Activated T-helper 1 cell treated with anti-CD3 and anti-CD28 coated beads, Interleukin-12 subunit alpha, Interleukin-12 subunit beta, Interleukin-2, Interleukin-4 antibody, amounts not matched to agents 30 ng/mL and 10 ng/mL and 1 ng/mL, durations not matched to agents 14 hours and 24 hours and 36 hours (primary cell): ENCODE measurements at regions not wholly inside any gene's neighbourhood (a gene's known extent, or its start where the extent isn't known, plus 50 kb on each side); places are given as distances from the start of the nearest gene placed in this dataset.

Source experiments
- DNase-seq: peaks from one replicate; pipeline ENCODE4 v3.0.0; 2021; ENCODE audit warnings: low spot score
- H3K27ac Mint-ChIP-seq: one replicate; pipeline ENCODE4 v1.8.0; 2021; ENCODE audit warnings: mild to moderate bottlenecking, mixed read lengths
- H3K27me3 Mint-ChIP-seq: one replicate; pipeline ENCODE4 v1.8.0; 2022; ENCODE audit warnings: mild to moderate bottlenecking, moderate library complexity, mixed read lengths; ENCODE audit not compliant: insufficient read depth
- H3K36me3 Mint-ChIP-seq: one replicate; pipeline ENCODE4 v1.8.0; 2021; ENCODE audit warnings: low read depth, mixed read lengths
- H3K4me1 Mint-ChIP-seq: one replicate; pipeline ENCODE4 v1.8.0; 2021; ENCODE audit warnings: low read depth, mixed read lengths
- H3K4me3 Mint-ChIP-seq: one replicate; pipeline ENCODE4 v1.8.0; 2021; ENCODE audit warnings: mild to moderate bottlenecking, moderate library complexity, mixed read lengths
- H3K9me3 Mint-ChIP-seq: one replicate; pipeline ENCODE4 v1.8.0; 2021; ENCODE audit warnings: mixed read lengths
- intact Hi-C: fragments of 100-400 bp; cut with micrococcal nuclease; formaldehyde crosslinking; loops from one replicate; pipeline ENCODE4 v1.15.1; 2024

GRCh38 chr1:195804547-195804946, 803.7 kb downstream of the KCNT2 start:
- no peaks in the 10 kb centered on the region for H3K27me3 Mint-ChIP-seq
- intact Hi-C loops, result no loop called here
- H3K27ac Mint-ChIP-seq, result no peak overlapping the region
- H3K9me3 Mint-ChIP-seq, result no peaks in the 10 kb centered on the region
- H3K4me1 Mint-ChIP-seq, result no peaks in the 10 kb centered on the region
- no peaks in the 10 kb centered on the region for H3K36me3 Mint-ChIP-seq
- H3K4me3 Mint-ChIP-seq, result no peak overlapping the region
- DNase-seq, result no peak

GRCh38 chr1:195799016-195799415, 809.2 kb downstream of the KCNT2 start:
- Mint-ChIP-seq H3K27me3 (no peaks in the 10 kb centered on the region), H3K9me3 (no peaks in the 10 kb centered on the region), H3K27ac (no peak overlapping the region), H3K4me3 (no peak overlapping the region), H3K36me3 (no peaks in the 10 kb centered on the region), H3K4me1 (no peaks in the 10 kb centered on the region)
- no peak for DNase-seq
- intact Hi-C loops, result no loop called here

- intact Hi-C loops, result no loop called here
- H3K27me3 Mint-ChIP-seq, result no peaks in the 10 kb centered on the region
- H3K4me1 Mint-ChIP-seq, result no peaks in the 10 kb centered on the region
- no peaks in the 10 kb centered on the region for H3K9me3 Mint-ChIP-seq
- H3K36me3 Mint-ChIP-seq, result no peaks in the 10 kb centered on the region
- no peak overlapping the region for H3K4me3 Mint-ChIP-seq
- DNase-seq, result no peak
- no peak overlapping the region for H3K27ac Mint-ChIP-seq
These were observed 814.0 kb downstream of the KCNT2 start for GRCh38 chr1:195794225-195794624.

GRCh38 chr1:195791796-195792195, 816.4 kb downstream of the KCNT2 start:
- H3K27ac Mint-ChIP-seq, result no peak overlapping the region
- H3K36me3 Mint-ChIP-seq, result no peaks in the 10 kb centered on the region
- intact Hi-C loops, result no loop called here
- H3K27me3 Mint-ChIP-seq, result no peaks in the 10 kb centered on the region
- no peak for DNase-seq
- no peak overlapping the region for H3K4me3 Mint-ChIP-seq
- H3K9me3 Mint-ChIP-seq, result no peaks in the 10 kb centered on the region
- no peaks in the 10 kb centered on the region for H3K4me1 Mint-ChIP-seq

- H3K36me3 Mint-ChIP-seq, result no peaks in the 10 kb centered on the region
- intact Hi-C loops, result no loop called here
- H3K27me3 Mint-ChIP-seq, result no peaks in the 10 kb centered on the region
- no peaks in the 10 kb centered on the region for H3K9me3 Mint-ChIP-seq
- no peaks in the 10 kb centered on the region for H3K4me1 Mint-ChIP-seq
- no peak overlapping the region for H3K27ac Mint-ChIP-seq
- DNase-seq, result no peak
- no peak overlapping the region for H3K4me3 Mint-ChIP-seq
These were observed 817.6 kb downstream of the KCNT2 start for GRCh38 chr1:195790514-195791168.

GRCh38 chr1:195789321-195789720, 818.9 kb downstream of the KCNT2 start:
- intact Hi-C loops, result no loop called here
- Mint-ChIP-seq H3K4me3 (no peak overlapping the region), H3K27ac (no peak overlapping the region), H3K36me3 (no peaks in the 10 kb centered on the region), H3K27me3 (no peaks in the 10 kb centered on the region), H3K9me3 (no peaks in the 10 kb centered on the region), H3K4me1 (no peaks in the 10 kb centered on the region)
- no peak for DNase-seq

- no peak overlapping the region for H3K27ac Mint-ChIP-seq
- H3K9me3 Mint-ChIP-seq, result no peaks in the 10 kb centered on the region
- H3K36me3 Mint-ChIP-seq, result no peaks in the 10 kb centered on the region
- H3K27me3 Mint-ChIP-seq, result no peaks in the 10 kb centered on the region
- intact Hi-C loops, result no loop called here
- H3K4me3 Mint-ChIP-seq, result no peak overlapping the region
- no peak for DNase-seq
- no peaks in the 10 kb centered on the region for H3K4me1 Mint-ChIP-seq
These were observed 819.5 kb downstream of the KCNT2 start for GRCh38 chr1:195788721-195789120.

GRCh38 chr1:195785830-195786229, 822.4 kb downstream of the KCNT2 start:
- DNase-seq, result no peak
- no peak overlapping the region for H3K4me3 Mint-ChIP-seq
- H3K27me3 Mint-ChIP-seq, result no peaks in the 10 kb centered on the region
- H3K4me1 Mint-ChIP-seq, result no peaks in the 10 kb centered on the region
- intact Hi-C loops, result no loop called here
- no peaks in the 10 kb centered on the region for H3K9me3 Mint-ChIP-seq
- no peak overlapping the region for H3K27ac Mint-ChIP-seq
- no peaks in the 10 kb centered on the region for H3K36me3 Mint-ChIP-seq

GRCh38 chr1:195773931-195774330, 834.3 kb downstream of the KCNT2 start:
- no peak for DNase-seq
- Mint-ChIP-seq H3K27me3 (no peaks in the 10 kb centered on the region), H3K27ac (no peak overlapping the region), H3K4me1 (no peaks in the 10 kb centered on the region), H3K36me3 (no peaks in the 10 kb centered on the region), H3K9me3 (no peaks in the 10 kb centered on the region), H3K4me3 (no peak overlapping the region)
- intact Hi-C loops, result no loop called here

GRCh38 chr1:195769461-195769860, 838.8 kb downstream of the KCNT2 start:
- intact Hi-C loops, result no loop called here
- Mint-ChIP-seq H3K27me3 (no peaks in the 10 kb centered on the region), H3K9me3 (no peaks in the 10 kb centered on the region), H3K36me3 (no peaks in the 10 kb centered on the region), H3K4me3 (no peak overlapping the region), H3K4me1 (no peaks in the 10 kb centered on the region), H3K27ac (no peak overlapping the region)
- DNase-seq, result no peak

GRCh38 chr1:195768936-195769335, 839.3 kb downstream of the KCNT2 start:
- H3K9me3 Mint-ChIP-seq, result no peaks in the 10 kb centered on the region

GRCh38 chr1:195768377-195768776, 839.9 kb downstream of the KCNT2 start:
- Mint-ChIP-seq H3K27ac (no peak overlapping the region), H3K36me3 (no peaks in the 10 kb centered on the region), H3K4me3 (no peak overlapping the region), H3K27me3 (no peaks in the 10 kb centered on the region), H3K9me3 (no peaks in the 10 kb centered on the region), H3K4me1 (no peaks in the 10 kb centered on the region)
- no peak for DNase-seq
- intact Hi-C loops, result no loop called here

More at GRCh38 chr1:195768936-195769335, 839.3 kb downstream of the KCNT2 start:
- Mint-ChIP-seq H3K4me1 (no peaks in the 10 kb centered on the region), H3K27ac (no peak overlapping the region), H3K36me3 (no peaks in the 10 kb centered on the region), H3K4me3 (no peak overlapping the region), H3K27me3 (no peaks in the 10 kb centered on the region)
- intact Hi-C loops, result no loop called here
- DNase-seq, result no peak

- no peak overlapping the region for H3K27ac Mint-ChIP-seq
- no peaks in the 10 kb centered on the region for H3K36me3 Mint-ChIP-seq
- no peak overlapping the region for H3K4me3 Mint-ChIP-seq
- H3K9me3 Mint-ChIP-seq, result no peaks in the 10 kb centered on the region
- intact Hi-C loops, result no loop called here
- DNase-seq, result no peak
- no peaks in the 10 kb centered on the region for H3K27me3 Mint-ChIP-seq
- H3K4me1 Mint-ChIP-seq, result no peaks in the 10 kb centered on the region
These were observed 841.5 kb downstream of the KCNT2 start for GRCh38 chr1:195766709-195767108.

GRCh38 chr1:195765099-195765498, 843.1 kb downstream of the KCNT2 start:
- Mint-ChIP-seq H3K4me1 (no peaks in the 10 kb centered on the region), H3K36me3 (no peaks in the 10 kb centered on the region), H3K4me3 (no peak overlapping the region), H3K27me3 (no peaks in the 10 kb centered on the region), H3K27ac (no peak overlapping the region), H3K9me3 (no peaks in the 10 kb centered on the region)
- no peak for DNase-seq
- intact Hi-C loops, result no loop called here
